Osteoblast (primary cell): ENCODE measurements at regions not wholly inside any gene's neighbourhood (a gene's known extent, or its start where the extent isn't known, plus 50 kb on each side); places are given as distances from the start of the nearest gene placed in this dataset.
"Not testable (repeated sequence)": the region's sequence is repeated elsewhere in the genome, so short reads cannot be mapped to it uniquely, and the experiment has no call there.

Source experiments
- DNase-seq: peaks from one replicate; pipeline ENCODE4 v3.0.0; 2011; ENCODE audit warnings: low spot score, mixed read lengths; ENCODE audit not compliant: insufficient read length; ENCODE audit errors: missing footprints
- H2AFZ ChIP-seq: 2 replicates; pipeline ENCODE4 v1.6.0; 2011; ENCODE audit warnings: mild to moderate bottlenecking, low read length
- H3K27ac ChIP-seq: 2 replicates; pipeline ENCODE4 v1.5.1; 2011; ENCODE audit warnings: mild to moderate bottlenecking, low read depth, low read length, moderate library complexity
- H3K27me3 ChIP-seq: 2 replicates; pipeline ENCODE4 v1.6.0; 2012; ENCODE audit warnings: mild to moderate bottlenecking, control low read depth, inconsistent platforms, low read length, moderate library complexity; ENCODE audit not compliant: insufficient read depth
- H3K36me3 ChIP-seq: 2 replicates; pipeline ENCODE4 v1.5.1; 2011; ENCODE audit warnings: mild to moderate bottlenecking, low read length, control low read depth, moderate library complexity; ENCODE audit not compliant: insufficient read depth
- H3K4me1 ChIP-seq: 2 replicates; pipeline ENCODE4 v1.5.1; 2011; ENCODE audit warnings: mild to moderate bottlenecking, low read length, control low read depth, moderate library complexity; ENCODE audit not compliant: insufficient read depth
- H3K4me2 ChIP-seq: 2 replicates; pipeline ENCODE4 v1.6.0; 2011; ENCODE audit warnings: mild to moderate bottlenecking, low read length; ENCODE audit not compliant: insufficient read depth
- H3K4me3 ChIP-seq: fragments of 200-600 bp; sonication (generic); 3 replicates; pipeline ENCODE4 v1.5.1; 2012; ENCODE audit warnings: mild to moderate bottlenecking, low read length, inconsistent platforms; ENCODE audit not compliant: insufficient read depth
- H3K79me2 ChIP-seq: 2 replicates; pipeline ENCODE4 v1.6.0; 2012; ENCODE audit warnings: mild to moderate bottlenecking, low read length, control low read depth, inconsistent platforms; ENCODE audit not compliant: insufficient read depth
- H3K9me3 ChIP-seq: 2 replicates; pipeline ENCODE4 v1.5.1; 2011; ENCODE audit warnings: low read depth, low read length, control low read depth
- H4K20me1 ChIP-seq: 2 replicates; pipeline ENCODE4 v1.6.0; 2012; ENCODE audit warnings: mild to moderate bottlenecking, low read length, control low read depth; ENCODE audit not compliant: insufficient read depth
- TF ChIP-seq, protein P1 (sequence below): IDR thresholded peaks from 2 replicates; pipeline ENCODE4 v1.5.1; 2011; ENCODE audit warnings: mild to moderate bottlenecking, low read depth, low read length, moderate library complexity; ENCODE audit errors: extremely low read depth

DNA sequence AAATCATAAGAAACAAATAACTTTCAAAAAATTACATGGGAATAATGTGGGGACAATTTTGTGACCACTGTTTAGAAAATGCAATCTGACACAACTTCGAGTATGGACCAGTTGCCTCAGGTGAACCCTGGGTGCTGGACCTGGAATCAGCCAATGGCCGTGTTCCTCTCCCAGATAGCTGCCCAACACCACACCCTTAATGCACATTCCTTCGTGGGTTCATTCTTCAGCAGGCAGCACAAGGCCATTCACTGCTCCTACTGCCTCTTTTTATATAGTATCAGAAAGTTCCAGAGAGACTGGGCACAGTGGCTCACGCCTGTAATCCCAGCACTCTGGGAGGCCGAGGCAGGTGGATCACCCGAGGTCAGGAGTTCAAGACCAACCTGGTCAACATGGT is 89.1 kb upstream of the PARD3 start:
- H3K9me3 ChIP-seq, result no peaks in the 10 kb centered on the region
- no peak overlapping the region for H3K4me2 ChIP-seq
- no peaks in the 10 kb centered on the region for H3K36me3 ChIP-seq
- peaks cover 17% of the 10 kb centered on the region for H3K4me1 ChIP-seq
- no peaks in the 10 kb centered on the region for H3K79me2 ChIP-seq
- H3K27ac ChIP-seq, result no peak overlapping the region
- no peaks in the 10 kb centered on the region for H3K27me3 ChIP-seq
- no peak overlapping the region for H2AFZ ChIP-seq
- no peak overlapping the region for H3K4me3 ChIP-seq
- no peaks in the 10 kb centered on the region for H4K20me1 ChIP-seq
- TF ChIP-seq, protein P1, sequence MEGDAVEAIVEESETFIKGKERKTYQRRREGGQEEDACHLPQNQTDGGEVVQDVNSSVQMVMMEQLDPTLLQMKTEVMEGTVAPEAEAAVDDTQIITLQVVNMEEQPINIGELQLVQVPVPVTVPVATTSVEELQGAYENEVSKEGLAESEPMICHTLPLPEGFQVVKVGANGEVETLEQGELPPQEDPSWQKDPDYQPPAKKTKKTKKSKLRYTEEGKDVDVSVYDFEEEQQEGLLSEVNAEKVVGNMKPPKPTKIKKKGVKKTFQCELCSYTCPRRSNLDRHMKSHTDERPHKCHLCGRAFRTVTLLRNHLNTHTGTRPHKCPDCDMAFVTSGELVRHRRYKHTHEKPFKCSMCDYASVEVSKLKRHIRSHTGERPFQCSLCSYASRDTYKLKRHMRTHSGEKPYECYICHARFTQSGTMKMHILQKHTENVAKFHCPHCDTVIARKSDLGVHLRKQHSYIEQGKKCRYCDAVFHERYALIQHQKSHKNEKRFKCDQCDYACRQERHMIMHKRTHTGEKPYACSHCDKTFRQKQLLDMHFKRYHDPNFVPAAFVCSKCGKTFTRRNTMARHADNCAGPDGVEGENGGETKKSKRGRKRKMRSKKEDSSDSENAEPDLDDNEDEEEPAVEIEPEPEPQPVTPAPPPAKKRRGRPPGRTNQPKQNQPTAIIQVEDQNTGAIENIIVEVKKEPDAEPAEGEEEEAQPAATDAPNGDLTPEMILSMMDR, result no peak
- no peak for DNase-seq

DNA sequence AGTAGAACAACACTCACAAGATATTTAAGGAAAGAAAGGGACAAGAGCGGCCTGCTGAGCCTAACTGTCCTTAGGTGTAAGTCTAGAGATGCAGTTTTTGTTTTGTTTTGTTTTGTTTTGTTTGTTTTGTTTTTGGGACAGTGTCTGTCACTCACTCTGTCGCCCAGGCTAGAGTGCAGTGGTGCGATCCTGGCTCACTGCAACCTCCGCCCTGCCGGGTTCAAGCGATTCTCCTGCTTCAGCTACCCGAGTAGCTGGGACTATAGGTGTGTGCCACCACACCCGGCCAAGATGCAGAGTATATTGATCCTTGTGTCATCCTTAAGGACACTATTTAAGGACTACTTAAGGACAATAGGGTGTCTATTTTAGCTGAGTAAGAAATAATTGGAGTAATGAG is 84.1 kb upstream of the PARD3 start:
- no peak overlapping the region for H3K27ac ChIP-seq
- H3K4me2 ChIP-seq, result no peak overlapping the region
- H3K4me1 ChIP-seq, result no peaks in the 10 kb centered on the region
- no peak overlapping the region for H2AFZ ChIP-seq
- H3K9me3 ChIP-seq, result no peaks in the 10 kb centered on the region
- H4K20me1 ChIP-seq, result no peaks in the 10 kb centered on the region
- H3K4me3 ChIP-seq, result no peak overlapping the region
- TF ChIP-seq, protein P1, result no peak
- H3K36me3 ChIP-seq, result no peaks in the 10 kb centered on the region
- no peaks in the 10 kb centered on the region for H3K79me2 ChIP-seq
- no peaks in the 10 kb centered on the region for H3K27me3 ChIP-seq
- DNase-seq, result no peak

DNA sequence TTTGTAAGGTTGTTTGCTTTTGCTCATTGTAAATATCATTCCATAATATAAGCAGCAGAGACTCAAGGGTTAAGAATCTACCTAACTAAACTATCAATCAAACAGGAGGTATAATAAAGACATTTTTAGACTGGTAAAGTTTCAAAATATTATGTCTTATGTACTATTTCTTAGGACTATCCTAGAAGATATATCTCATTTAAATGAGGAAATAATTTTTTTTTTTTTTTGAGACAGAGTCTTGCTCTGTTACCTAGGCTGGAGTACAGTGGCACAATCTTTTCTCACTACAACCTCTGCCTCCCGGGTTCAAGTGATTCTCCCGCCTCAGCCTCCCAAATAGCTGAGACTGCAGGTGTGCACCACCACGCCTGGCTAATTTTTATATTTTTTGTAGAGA is 80.9 kb upstream of the PARD3 start:
- H3K4me3 ChIP-seq, result no peak overlapping the region
- H3K27ac ChIP-seq, result no peak overlapping the region
- H3K79me2 ChIP-seq, result no peaks in the 10 kb centered on the region
- no peaks in the 10 kb centered on the region for H3K27me3 ChIP-seq
- no peaks in the 10 kb centered on the region for H4K20me1 ChIP-seq
- no peak overlapping the region for H3K4me2 ChIP-seq
- H3K9me3 ChIP-seq, result no peaks in the 10 kb centered on the region
- DNase-seq, result no peak
- TF ChIP-seq, protein P1, result no peak
- H3K4me1 ChIP-seq, result no peaks in the 10 kb centered on the region
- H3K36me3 ChIP-seq, result no peaks in the 10 kb centered on the region
- H2AFZ ChIP-seq, result no peak overlapping the region

DNA sequence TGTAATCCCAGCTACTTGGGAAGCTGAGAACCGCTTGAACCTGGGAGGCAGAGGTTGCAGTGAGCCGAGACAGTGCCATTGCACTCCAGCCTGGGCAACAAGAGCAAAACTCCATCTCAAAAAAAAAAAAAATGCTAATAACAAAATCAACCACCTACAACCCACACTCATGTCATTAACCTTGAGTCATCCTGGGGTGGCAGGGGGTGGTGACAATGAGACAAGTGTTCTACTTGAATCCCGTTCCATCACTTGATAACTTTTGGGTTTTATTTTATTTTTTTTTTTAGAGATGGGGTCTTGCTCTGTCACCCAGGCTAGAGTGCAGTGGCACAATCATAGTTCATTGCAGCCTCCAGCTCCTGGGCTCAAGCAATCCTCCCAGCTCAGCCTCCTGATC is 80.0 kb upstream of the PARD3 start:
- not testable (repeated sequence) for H3K4me2 ChIP-seq, H2AFZ ChIP-seq, DNase-seq, H3K27ac ChIP-seq, H4K20me1 ChIP-seq, H3K27me3 ChIP-seq, H3K79me2 ChIP-seq, H3K9me3 ChIP-seq, H3K4me3 ChIP-seq, H3K36me3 ChIP-seq, H3K4me1 ChIP-seq

DNA sequence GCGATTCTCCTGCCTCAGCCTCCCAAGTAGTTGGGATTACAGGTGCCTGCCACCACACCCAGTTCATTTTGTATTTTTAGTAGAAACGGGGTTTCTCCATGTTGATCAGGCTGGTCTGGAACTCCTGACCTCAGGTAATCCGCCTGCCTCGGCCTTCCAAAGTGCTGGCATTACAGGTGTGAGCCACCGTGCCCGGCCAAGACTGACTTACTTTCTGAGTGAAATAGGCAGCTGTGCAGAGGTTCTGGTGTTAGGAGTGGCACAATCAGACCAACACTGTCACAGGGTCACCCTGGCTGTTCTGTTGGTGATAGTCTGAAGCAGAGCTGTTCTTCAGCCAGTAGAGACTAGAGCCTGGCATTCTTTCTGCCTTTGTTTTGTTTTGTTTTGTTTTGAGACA is 77.4 kb upstream of the PARD3 start:
- not testable (repeated sequence) for H3K4me1 ChIP-seq, H3K4me3 ChIP-seq, H3K36me3 ChIP-seq, H2AFZ ChIP-seq, DNase-seq, H3K9me3 ChIP-seq, H3K79me2 ChIP-seq, H3K27ac ChIP-seq, H3K4me2 ChIP-seq, H4K20me1 ChIP-seq, H3K27me3 ChIP-seq
